Forelimb muscle (tissue), 1 donor: ENCODE measurements at regions not wholly inside any gene's neighbourhood (a gene's known extent, or its start where the extent isn't known, plus 50 kb on each side); places are given as distances from the start of the nearest gene placed in this dataset.

Source experiments
- DNase-seq: peaks from one replicate; pipeline ENCODE4 v3.0.0-alpha.2; 2013; ENCODE audit warnings: low read depth

- no peak for DNase-seq
Observed at GRCh38 chr12:92000597-92000996, 145.0 kb downstream of the BTG1 start.

DNA sequence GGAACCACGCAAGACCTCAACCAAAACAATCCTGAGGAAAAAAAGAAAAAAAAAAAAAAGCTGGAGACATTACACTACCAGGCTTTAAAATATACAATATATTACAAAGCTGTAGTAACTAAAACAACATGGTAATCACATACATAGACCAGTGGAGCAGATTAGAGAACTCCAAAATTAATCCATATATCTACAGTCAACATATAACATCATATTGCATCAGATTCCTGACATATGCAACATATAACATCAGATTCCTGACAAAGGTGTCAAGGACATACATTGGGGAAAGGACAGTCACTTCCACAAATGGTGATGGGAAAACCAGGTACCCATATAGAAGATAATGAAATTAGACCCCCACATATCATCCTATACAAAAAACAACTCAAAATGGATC is 145.8 kb downstream of the BTG1 start:
- DNase-seq, result no peak

GRCh38 chr12:91998316-91998715 is 147.3 kb downstream of the BTG1 start:
- DNase-seq, result no peak

- no peak for DNase-seq
Observed at GRCh38 chr12:91994208-91994797, 151.3 kb downstream of the BTG1 start.

DNA sequence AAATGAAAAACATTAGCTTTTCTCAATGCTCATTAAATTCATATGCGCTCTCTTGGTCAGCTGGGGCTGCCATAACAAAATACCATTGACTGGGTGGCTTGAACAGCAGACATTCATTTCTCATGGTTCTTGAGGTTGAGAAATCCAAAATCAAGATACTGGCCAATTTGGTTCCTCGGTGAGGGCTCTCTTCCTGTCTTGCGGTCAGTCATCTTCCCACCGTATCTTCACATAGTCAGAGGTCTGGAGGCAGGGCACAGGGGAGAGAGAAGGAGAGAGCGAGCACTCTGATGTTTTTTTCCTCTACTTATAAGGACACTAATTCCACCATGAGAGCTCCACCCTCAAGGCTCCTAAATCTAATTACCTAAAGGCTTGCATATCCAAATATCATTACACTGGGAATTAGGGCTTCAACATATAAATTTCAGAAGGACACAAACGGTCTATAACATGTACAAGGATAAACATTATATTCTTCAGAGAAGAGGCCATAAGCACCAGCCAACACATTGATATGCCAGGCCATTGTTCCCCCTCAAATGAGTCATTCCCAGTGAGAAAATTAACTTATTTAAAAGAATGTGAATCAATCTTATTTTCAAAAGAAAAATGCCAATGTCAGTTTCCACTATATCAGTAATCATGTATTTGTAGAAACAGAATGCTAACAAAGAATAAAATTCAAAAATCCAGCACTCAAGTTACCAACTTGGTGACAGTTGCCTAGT is 152.2 kb downstream of the BTG1 start:
- no peak for DNase-seq

DNA sequence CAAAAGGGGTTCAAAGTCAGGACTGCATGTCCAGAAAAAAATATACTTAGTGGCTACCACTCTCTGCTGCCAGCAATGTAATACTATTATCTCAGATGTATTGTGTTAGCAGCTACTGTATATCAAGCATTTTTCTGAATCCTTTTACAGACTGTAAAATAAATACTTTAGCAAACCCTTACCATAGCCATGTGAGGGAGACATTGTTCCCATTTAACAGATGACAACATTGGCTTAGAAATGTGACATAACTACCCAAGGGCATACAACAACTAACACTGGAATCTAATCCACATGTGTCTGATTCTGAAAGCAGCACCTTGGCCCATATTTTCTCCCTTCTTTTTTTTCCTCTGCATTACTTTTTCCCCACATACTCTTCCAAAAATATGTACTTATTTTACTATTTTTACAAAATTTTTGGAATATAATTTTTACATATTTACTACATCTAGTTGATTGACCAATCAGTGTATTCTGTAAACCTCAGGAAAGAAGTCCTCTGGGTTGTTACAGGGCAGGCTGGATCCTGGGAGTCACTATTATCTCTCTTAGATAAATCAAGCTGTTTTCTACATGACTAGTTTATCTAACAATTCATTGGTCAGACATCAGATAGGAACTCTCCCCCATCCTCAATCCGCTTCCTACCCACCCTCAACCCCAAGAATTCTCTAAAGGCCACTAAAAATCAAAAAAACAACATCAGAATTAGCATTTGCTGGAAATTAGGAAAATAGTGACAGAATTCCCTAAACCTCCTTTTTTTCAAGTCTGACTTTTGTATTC is 154.1 kb downstream of the BTG1 start:
- no peak for DNase-seq

GRCh38 chr12:91990525-91990924 is 155.1 kb downstream of the BTG1 start:
- no peak for DNase-seq

GRCh38 chr12:91989143-91989542 is 156.5 kb downstream of the BTG1 start:
- no peak for DNase-seq

- DNase-seq, result no peak
Observed at GRCh38 chr12:91988086-91988923, 157.3 kb downstream of the BTG1 start.

- DNase-seq, result no peak
Observed at GRCh38 chr12:91986084-91986483, 159.6 kb downstream of the BTG1 start.

- no peak for DNase-seq
Observed at GRCh38 chr12:91985002-91985787, 160.5 kb downstream of the BTG1 start.

DNA sequence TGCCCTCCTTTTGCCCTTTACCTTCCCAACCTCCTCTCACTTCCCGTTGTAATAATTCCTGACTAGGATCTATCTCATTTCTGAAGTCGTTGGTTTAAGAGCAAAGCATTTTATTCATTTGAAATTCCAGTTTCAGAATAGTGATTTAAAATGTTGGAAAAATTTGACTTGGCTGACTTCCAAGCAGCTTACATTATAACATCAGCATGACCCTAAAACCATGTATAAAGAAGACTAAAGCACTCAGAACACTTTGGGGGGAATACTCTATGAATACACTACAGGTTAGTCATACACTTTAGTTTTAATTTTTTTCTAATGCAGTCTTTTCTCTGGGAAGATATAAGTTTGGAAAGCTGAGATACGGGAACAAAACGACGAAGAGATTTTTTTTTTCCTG is 161.1 kb downstream of the BTG1 start:
- DNase-seq, result no peak

DNA sequence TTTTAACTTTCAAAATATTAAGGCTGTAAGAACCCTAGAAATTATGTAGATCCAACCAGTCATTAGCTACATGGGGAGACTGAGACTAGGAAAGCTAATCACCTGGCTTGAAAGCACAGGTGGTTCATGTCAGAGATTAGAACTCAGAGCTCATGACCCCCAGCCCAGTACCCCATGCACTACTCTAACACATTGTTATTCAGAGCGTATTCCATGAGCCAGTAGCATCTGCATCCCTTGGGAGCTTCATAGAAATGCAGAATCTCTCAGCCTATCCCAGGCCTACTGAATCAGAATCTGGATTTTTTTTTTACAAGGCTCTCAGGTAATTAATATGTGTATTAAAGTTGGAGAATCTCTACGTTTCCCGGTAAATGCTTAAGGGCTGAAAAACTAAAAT is 161.7 kb downstream of the BTG1 start:
- no peak for DNase-seq

DNA sequence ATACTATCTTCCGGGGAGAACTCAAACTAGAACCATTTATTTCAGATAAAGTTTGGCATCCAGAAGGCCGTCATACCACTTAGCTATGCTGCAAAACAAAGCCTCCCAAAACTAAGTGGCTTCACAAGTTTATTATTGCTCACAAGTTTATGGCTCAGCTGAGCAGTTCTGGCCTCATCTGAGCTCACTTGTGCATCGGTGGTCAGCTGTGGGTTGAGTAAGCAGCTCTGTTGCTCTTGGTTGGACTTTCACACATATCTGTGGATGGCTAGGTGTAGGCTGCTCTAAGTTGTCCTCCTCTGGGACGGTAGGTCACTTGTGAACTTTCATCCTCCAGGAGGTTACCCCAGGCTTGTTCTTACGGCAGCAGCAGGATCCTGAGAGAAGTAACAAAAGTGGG is 162.7 kb downstream of the BTG1 start:
- no peak for DNase-seq

DNA sequence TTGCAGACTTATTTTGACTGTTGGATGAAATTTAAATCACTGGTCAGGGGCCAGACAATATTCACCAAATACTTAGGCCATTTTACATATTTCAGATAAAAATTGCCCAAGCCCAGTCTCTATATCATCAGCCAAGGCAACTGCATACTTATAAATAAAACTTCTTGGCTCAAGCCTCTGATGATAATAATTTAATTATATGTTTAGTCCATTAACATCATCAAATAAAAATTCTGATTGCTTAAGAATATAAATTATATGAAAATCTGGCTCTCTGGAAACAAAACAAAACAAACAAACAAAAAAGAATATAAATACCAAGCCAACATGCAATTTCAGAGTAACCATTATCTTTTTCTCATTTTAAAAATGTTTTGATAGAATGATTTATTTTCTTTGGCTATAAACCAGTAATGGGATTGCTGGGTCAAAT is 165.2 kb downstream of the BTG1 start:
- no peak for DNase-seq

DNA sequence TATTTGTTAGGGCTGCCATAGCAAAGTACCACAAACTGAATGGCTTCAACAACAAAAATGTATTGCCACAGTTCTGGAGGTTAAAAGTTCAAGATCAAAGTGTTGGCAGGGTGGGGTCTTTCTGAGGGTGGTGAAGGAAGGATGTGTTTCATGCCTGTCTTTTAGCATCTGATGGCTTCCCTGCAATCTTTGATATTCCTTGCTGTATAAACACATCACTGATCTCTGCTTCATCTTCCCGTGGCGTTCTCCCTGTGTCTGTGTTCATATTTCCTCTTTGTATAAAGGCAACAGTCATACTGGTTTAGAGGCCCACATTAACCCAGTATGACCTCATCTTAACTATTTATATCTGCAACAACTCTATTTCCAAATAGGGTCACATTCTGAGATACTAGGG is 167.5 kb downstream of the BTG1 start:
- DNase-seq, result no peak

GRCh38 chr12:91975891-91976290 is 169.8 kb downstream of the BTG1 start:
- no peak for DNase-seq

DNA sequence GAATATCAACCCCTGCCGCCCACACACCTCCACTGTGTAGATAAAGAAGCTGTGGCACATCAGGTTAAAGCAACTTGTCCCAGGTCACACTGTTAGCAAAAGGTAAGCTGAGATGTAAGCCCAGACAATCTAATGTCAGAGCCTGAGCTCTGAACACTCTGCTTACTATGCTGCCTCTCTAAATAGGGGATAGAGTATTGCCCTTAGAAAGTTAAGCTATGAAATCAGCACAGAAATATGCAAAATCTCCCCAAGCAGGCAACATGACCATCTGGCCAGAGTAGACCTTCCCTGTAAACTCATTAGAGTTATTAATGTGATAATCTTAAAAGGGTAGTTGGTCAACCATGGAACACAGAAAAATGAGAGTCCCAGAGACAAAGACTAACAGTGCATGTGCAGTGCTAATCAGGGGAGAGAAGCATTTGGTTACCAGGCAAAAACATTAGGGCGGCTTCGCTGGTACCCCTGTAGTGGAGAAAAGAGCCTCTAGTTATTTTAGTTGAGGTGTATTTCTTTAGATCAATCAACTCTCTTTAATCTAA is 171.0 kb downstream of the BTG1 start:
- no peak for DNase-seq

DNA sequence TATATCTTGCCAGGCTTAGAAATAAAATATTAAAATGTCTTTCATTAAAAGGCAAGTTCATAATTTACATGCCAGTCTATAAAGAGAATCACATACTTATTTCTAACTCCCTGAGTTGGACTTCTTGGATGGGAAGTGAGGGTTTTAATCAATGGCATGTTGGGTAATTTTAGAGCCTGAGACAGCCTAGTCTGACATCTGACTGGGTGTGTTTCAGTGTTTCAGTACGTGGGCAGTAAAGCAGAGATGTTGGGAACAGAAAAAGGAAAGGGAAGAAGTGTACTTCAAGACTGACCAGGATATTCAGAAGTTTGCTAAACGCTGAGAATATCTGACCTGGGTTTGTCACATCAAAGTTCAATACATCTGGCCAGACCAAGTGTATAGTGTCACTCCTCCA is 171.8 kb downstream of the BTG1 start:
- no peak for DNase-seq

DNA sequence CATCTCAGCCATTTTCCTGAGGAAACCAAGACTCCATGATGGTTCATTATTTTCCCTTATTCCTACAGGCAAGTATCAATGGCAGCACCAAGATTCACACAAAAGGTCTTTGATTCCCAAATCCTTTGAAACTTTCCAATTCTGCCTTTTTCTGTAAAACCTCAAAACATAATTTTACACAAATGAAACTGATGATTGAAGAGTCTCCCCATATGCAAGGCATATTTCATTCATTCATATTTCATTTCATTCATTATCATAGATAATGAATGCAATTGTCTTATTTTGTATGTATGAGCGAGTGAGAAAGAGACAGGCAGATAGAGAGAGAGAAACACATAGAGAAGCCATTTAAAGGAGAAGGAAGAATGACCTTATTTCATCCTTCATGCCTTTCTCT is 172.8 kb downstream of the BTG1 start:
- DNase-seq, result no peak

DNA sequence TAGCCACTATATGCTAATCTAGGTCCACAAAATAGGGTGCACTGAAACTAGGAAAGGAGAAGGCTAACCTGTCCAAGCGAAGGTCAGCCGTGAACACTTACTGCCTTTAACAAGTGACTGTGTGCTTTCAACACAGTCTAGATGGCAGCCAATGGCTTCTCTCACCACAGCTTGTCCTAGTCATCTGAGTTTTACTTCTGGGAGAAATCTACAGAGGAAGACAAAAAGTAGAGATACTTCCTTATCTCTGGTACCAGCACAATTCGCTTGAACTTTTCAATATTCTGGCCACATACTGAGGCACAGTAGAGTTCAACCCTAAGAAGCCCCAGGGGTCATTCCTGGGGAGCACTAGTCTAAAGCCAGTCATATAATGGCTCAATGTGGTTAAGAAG is 176.9 kb downstream of the BTG1 start:
- no peak for DNase-seq
